Glomerular endothelial cell (primary cell): ENCODE measurements at regions not wholly inside any gene's neighbourhood (a gene's known extent, or its start where the extent isn't known, plus 50 kb on each side); places are given as distances from the start of the nearest gene placed in this dataset.

ENCODE experiments used
- DNase-seq: peaks from one replicate; pipeline ENCODE4 v3.0.0-alpha.2; 2011; ENCODE audit warnings: low read depth, low spot score; ENCODE audit errors: extremely low read depth

DNA sequence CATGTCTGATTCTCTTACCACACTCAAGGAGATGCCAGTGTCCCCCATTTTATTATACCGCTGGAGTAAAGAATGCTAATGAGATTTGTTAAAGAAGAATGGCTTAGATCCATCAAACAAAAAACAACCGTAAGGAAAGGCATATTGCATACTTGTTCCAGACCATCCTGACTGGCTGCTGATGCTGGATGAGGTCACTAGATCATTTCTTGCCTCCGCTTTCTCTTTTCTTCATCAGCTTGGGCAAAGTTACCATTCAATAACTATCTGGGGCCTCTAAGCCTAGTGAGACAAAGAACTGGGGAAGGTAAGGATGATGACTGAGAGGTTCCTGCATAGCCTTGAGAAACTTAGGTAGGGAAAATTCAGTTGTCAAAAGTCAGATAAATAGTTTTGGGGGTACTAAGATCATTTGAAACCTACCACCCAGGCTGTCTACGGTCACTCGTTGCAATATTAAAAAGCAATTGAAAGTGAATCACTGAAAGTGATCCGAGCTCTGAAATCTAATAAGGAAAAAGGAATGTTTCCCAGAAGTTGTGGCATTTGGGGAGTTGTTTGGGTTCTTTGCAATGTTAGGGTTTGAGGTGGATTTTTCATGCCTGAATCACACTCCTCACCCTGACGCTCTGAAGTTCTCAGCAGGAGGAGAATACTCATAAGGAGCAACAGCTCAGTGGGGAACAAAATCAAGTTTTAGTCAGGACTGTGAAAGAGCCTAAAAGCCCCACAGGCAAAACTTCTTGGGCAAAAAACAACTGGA lies 176.8 kb downstream of the HHIPL2 start:
- no peak for DNase-seq

DNA sequence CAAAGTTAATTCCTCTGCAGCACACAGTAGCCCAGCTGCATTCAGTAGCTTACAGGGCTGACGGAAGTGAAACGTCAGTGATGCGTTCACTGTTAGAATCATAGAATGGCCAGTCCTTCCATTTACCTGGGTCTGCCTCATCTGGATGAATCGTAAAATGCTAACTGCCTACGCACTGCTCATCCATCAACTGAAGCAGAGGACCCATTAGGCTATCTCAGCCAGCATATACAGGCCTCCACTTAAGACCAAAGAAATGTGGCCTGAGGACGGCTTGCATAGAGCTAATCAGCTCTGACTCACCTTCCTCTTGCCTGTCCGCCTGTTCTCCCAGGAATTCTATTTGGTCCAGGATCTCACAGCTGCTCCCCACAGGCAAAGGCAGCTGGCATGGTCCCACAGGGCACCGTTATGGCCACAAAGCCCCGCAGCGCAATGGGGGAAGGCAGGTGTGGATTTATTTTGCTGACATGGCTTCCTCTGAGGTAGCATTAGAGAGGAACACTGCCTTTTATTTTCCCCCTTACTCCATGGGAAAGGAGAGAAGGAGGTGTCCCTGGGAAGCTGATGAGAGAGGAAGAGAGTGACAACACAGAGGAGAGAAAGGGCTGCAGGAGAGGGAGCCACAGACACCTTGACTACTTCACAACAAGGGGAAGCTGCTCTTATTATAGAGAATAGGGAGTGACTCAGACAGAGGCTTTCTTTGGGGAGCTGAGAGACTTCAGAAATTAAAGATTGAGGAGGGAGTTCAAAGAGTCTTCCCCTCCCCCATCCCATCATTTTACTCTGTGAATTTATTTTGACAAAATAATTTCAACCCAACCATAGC lies 177.6 kb downstream of the HHIPL2 start:
- no peak for DNase-seq

- no peak for DNase-seq
These were observed 178.8 kb downstream of the HHIPL2 start for GRCh38 chr1:222369148-222369547.

GRCh38 chr1:222358100-222358499 lies 189.8 kb downstream of the HHIPL2 start:
- DNase-seq: no peak

GRCh38 chr1:222357252-222357651 lies 190.7 kb downstream of the HHIPL2 start:
- no peak for DNase-seq

DNA sequence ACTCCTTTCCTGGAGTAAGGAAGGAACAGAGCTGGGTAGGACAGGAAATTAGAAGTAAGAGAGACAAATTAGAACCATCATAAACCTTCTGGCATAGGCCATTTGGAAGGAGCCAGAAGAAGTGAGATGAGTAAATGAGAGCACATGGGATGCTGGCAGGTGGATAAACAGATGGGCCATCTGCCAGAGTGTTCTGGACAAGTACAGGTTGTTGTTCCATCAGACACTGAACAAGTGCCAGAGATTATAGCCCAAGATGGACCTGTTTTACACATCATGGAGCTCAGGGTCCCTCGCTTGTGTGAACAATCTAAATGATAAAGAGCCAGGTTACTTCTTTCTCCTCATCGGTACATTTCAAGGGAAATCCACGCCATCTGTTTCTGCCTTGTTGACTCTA lies 200.3 kb downstream of the HHIPL2 start:
- no peak for DNase-seq

- DNase-seq: no peak
These were observed 200.9 kb downstream of the HHIPL2 start for GRCh38 chr1:222346955-222347354.

GRCh38 chr1:222339376-222339947 lies 208.4 kb downstream of the HHIPL2 start:
- no peak for DNase-seq

- DNase-seq: no peak
These were observed 212.3 kb downstream of the HHIPL2 start for GRCh38 chr1:222335586-222335985.

- no peak for DNase-seq
These were observed 213.8 kb downstream of the HHIPL2 start for GRCh38 chr1:222334026-222334680.

GRCh38 chr1:222331765-222332164 lies 216.1 kb downstream of the HHIPL2 start:
- no peak for DNase-seq

DNA sequence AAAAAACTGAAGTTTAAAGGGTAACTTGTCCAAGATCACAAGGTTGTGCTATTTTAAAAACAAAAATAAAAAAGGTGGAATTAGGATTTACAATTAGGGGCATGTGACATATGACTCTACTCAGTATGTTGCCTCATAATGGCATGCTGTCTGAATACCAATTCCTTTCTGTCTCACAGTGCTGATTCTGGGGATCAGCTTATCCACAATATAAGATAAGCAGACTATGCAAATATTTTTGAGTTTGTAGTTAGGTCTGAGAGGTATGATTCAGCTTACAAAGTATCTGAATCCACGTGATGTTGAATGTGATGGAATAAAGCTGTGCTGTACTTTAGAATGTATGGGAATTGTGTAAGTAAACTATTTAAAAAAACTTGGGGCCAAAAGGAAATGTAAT lies 216.6 kb downstream of the HHIPL2 start:
- DNase-seq: no peak

GRCh38 chr1:222329493-222330045 lies 218.3 kb downstream of the HHIPL2 start:
- DNase-seq: no peak

- DNase-seq: no peak
These were observed 221.2 kb downstream of the HHIPL2 start for GRCh38 chr1:222326710-222327036.

DNA sequence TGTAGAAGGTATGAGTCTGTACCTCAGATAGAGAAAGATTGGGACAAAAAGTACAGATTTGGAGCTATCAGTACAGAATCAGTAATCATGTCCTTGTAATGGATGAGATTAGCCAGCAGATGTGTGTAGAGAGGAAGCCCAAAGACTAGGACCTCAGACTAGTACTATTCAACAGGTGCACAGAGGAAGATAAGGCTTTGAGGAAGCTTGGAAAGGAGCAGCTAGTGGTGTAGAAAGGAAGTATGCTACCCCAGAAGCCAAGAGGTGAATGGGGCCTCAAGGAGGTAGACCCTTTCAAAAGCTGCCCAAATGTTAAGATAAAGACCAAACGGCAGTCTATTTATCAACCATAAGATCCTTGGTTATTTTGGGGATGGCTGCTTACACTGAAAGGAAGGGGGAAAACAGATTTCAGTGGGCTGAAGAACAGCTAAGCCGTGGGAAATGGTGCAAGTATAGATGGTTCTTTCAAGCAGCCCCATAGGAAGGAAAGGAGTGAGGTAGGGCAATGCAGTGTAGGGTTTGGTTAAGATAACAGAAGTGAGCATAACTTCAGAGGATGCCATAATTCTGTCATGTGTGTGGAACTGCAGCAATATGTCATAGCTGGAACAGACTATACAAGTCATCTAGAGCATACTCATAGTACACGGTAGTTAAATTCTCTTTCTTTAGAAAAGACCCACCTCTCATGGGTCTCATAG lies 221.7 kb downstream of the HHIPL2 start:
- no peak for DNase-seq

DNA sequence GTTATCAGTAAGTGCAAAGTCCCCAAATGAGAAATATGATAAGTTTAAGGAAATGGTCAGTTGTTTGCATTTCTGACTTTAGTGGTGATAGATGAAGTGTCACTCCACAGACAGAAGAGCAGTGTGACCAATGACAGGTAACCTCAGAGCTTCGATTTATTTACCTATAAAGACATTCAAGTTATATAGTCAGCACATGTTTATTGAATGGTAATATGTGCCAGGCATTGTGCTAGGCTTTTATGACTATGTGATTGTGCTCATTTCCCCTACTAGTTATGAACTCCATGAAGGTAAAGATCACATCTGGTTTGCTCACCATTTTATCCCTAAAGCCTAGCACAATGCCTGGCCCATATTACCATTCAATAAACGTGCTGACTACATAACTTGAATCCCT lies 222.4 kb downstream of the HHIPL2 start:
- DNase-seq: no peak

DNA sequence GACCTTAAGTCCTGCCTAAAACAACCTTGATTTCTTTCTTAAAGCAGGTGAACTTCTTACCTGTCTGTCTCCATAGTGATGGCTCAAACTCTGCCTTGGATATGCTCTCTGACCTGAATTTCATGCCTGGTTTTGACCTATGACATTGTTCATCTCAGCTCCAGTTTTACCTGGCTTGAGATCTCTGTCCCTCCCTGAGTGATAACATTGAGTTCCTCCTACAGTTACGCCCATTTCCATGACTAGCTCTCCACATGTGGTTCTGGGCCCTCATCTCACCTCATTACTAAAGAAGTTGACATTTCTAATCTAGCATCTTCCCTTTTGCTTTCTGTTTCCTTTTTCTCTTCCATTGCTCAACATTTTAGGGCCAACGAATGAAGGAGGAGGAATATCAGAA lies 233.1 kb downstream of the HHIPL2 start:
- DNase-seq: no peak

- no peak for DNase-seq
These were observed 237.1 kb downstream of the HHIPL2 start for GRCh38 chr1:222310836-222311235.

GRCh38 chr1:222307621-222308020 lies 240.3 kb downstream of the HHIPL2 start:
- no peak for DNase-seq

DNA sequence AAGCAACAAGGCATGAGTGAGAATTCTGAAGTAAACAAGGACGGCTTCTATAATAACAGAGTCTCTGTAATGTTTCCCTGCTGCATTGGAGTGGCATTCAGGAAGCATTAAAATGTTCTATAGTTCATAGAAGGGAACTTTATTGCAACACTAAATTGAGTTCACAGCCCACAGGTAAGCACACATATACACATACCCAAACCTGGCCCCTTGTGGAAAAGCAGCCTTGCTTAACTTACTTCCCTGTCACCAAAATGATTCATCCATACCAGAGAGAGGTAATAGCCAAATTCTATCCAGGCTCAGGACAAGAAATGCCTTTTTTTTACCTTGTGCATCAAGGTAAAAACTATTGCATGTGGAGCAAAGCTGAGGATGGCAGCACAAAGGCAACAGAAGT lies 241.4 kb downstream of the HHIPL2 start:
- DNase-seq: no peak

DNA sequence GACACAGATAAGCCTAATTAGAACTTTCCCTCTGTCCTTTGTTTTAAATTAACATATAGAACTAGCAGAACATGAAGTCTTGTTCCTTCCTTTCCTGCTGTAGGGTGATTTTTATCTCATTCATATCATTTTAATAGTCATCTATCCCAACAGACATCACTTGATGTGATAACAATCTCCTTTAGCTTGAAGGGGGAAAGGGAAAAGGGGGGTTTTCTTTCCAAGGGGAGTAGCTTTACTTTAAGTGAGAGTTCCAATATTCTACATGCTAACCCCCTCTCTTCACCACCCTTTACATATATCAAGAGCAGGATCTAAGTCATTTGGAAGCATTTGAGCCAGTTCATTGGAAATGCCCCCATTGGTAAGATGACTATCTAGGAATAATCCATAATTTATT lies 241.9 kb downstream of the HHIPL2 start:
- no peak for DNase-seq
